Ascending aorta (tissue), 2 donors: ENCODE measurements at regions not wholly inside any gene's neighbourhood (a gene's known extent, or its start where the extent isn't known, plus 50 kb on each side); places are given as distances from the start of the nearest gene placed in this dataset.

Source experiments
- DNase-seq, 2 donors: peaks; one replicate each; pipeline ENCODE4 v3.0.0-alpha.2; 2019; ENCODE audit warnings: low spot score in 2 of 2
- H3K27ac ChIP-seq, 2 donors: fragments of 200-600 bp; sonication (generic); one replicate each; pipeline ENCODE4 v1.5.1; 2016 to 2017; ENCODE audit warnings: mild to moderate bottlenecking in 1 of 2
- H3K27me3 ChIP-seq: fragments of 200-600 bp; sonication (generic); one replicate; pipeline ENCODE4 v1.5.1; 2017
- H3K36me3 ChIP-seq, 2 donors: fragments of 200-600 bp; sonication (generic); one replicate each; pipeline ENCODE4 v1.5.1; 2016
- H3K4me1 ChIP-seq, 2 donors: fragments of 200-600 bp; sonication (generic); one replicate each; pipeline ENCODE4 v1.5.1; 2016 to 2017; ENCODE audit warnings: mild to moderate bottlenecking in 1 of 2
- H3K4me3 ChIP-seq, 2 donors: fragments of 200-600 bp; sonication (generic); one replicate each; pipeline ENCODE4 v1.5.1; 2016 to 2017; ENCODE audit warnings: mild to moderate bottlenecking in 1 of 2
- H3K9me3 ChIP-seq, 2 donors: fragments of 200-600 bp; sonication (generic); one replicate each; pipeline ENCODE4 v1.5.1; 2016
- CTCF ChIP-seq, 3 experiments: fragments of 200-600 bp in 2 of 3; fragments of 450-650 bp in 1 of 3; sonication (generic) in 2 of 3; IDR thresholded peaks; one replicate each; pipeline ENCODE4 v1.5.1; 2016 to 2019; ENCODE audit warnings: antibody characterized with exemption in 3 of 3, mild to moderate bottlenecking in 1 of 3, moderate library complexity in 1 of 3
- intact Hi-C: fragments of 100-400 bp; cut with DNase I; formaldehyde crosslinking; loops from one replicate; pipeline ENCODE4 v1.15.1; 2023

- no peak overlapping the region for H3K4me3 ChIP-seq
- H3K27ac ChIP-seq: no peak overlapping the region
- peaks cover 0 to 23% of the 10 kb centered on the region in 2 donors for H3K4me1 ChIP-seq
- H3K27me3 ChIP-seq: no peaks in the 10 kb centered on the region
- no peaks in the 10 kb centered on the region for H3K9me3 ChIP-seq
- no peaks in the 10 kb centered on the region for H3K36me3 ChIP-seq
- DNase-seq: peak in 1 of 2 donors; percentile 57
- no peak for TF ChIP-seq CTCF (IDR thresholded peaks at IDR 0.05)
- intact Hi-C loops: no loop called here
Observed at GRCh38 chr2:236673126-236673822, 103.6 kb downstream of the ACKR3 start.

- H3K9me3 ChIP-seq: no peaks in the 10 kb centered on the region
- intact Hi-C loops: loop anchor here (1.0 kb wide), 1 partner anchor 24 kb away; no protein-coding TSS in a partner anchor
- peak overlapping the region in 1 of 2 donors; percentile 26 for H3K27ac ChIP-seq
- no peak overlapping the region for H3K4me3 ChIP-seq
- no peaks in the 10 kb centered on the region for H3K27me3 ChIP-seq
- peaks cover 0 to 23% of the 10 kb centered on the region in 2 donors for H3K4me1 ChIP-seq
- peak in 1 of 2 donors; percentile 54 for DNase-seq
- TF ChIP-seq CTCF (IDR thresholded peaks at IDR 0.05): no peak
- no peaks in the 10 kb centered on the region for H3K36me3 ChIP-seq
Observed at GRCh38 chr2:236673823-236674185, 104.2 kb downstream of the ACKR3 start.

GRCh38 chr2:236674238-236674637 lies 104.6 kb downstream of the ACKR3 start:
- no peak for TF ChIP-seq CTCF (IDR thresholded peaks at IDR 0.05)
- DNase-seq: peak in 1 of 2 donors; percentile 61
- Histone ChIP-seq H3K27me3 (no peaks in the 10 kb centered on the region), H3K27ac (peak overlapping the region; percentile 26 to 62), H3K4me1 (peaks cover 0 to 23% of the 10 kb centered on the region in 2 donors), H3K4me3 (no peak overlapping the region), H3K36me3 (no peaks in the 10 kb centered on the region), H3K9me3 (no peaks in the 10 kb centered on the region)
- intact Hi-C loops: loop anchor here (1.0 kb wide), 1 partner anchor 24 kb away; no protein-coding TSS in a partner anchor

GRCh38 chr2:236674646-236675045 lies 105.0 kb downstream of the ACKR3 start:
- Histone ChIP-seq H3K27ac (peak overlapping the region; percentile 26 to 62), H3K4me3 (no peak overlapping the region), H3K4me1 (peaks cover 0 to 23% of the 10 kb centered on the region in 2 donors), H3K9me3 (no peaks in the 10 kb centered on the region), H3K36me3 (no peaks in the 10 kb centered on the region), H3K27me3 (no peaks in the 10 kb centered on the region)
- no peak for TF ChIP-seq CTCF (IDR thresholded peaks at IDR 0.05)
- peak in 1 of 2 donors; percentile 40 for DNase-seq
- intact Hi-C loops: loop anchor here (1.0 to 5.0 kb wide), 3 partner anchors 24 to 103 kb away; no protein-coding TSS in a partner anchor

- peak in 1 of 2 donors; percentile 65 for DNase-seq
- Histone ChIP-seq H3K27ac (peak overlapping the region; percentile 61 to 62), H3K27me3 (no peaks in the 10 kb centered on the region), H3K4me3 (peak overlapping the region in 1 of 2 donors; percentile 8), H3K9me3 (no peaks in the 10 kb centered on the region), H3K4me1 (peaks cover 0 to 23% of the 10 kb centered on the region in 2 donors), H3K36me3 (no peaks in the 10 kb centered on the region)
- intact Hi-C loops: loop anchor here (1.0 to 5.0 kb wide), 2 partner anchors 33 to 102 kb away; no protein-coding TSS in a partner anchor
- no peak for TF ChIP-seq CTCF (IDR thresholded peaks at IDR 0.05)
Observed at GRCh38 chr2:236675051-236675450, 105.4 kb downstream of the ACKR3 start.
